A673 (cell line): ENCODE measurements at regions not wholly inside any gene's neighbourhood (a gene's known extent, or its start where the extent isn't known, plus 50 kb on each side); places are given as distances from the start of the nearest gene placed in this dataset.

Source experiments
- BruUV-seq: library from RNA; stranded (reverse); fragments of 400-500 nt; replicated peaks from 2 replicates; lab custom pipeline; 2021; lab: Mats Ljungman, UMichigan
- CTCF ChIA-PET: fragments of 300-600 bp; sonication (Branson Sonifier 250); formaldehyde crosslinking; loops from one replicate; lab custom pipeline; 2022; ENCODE audit warnings: antibody characterized with exemption; lab: Charles Lee
- POLR2A ChIA-PET: fragments of 300-600 bp; sonication (Branson Sonifier 250); formaldehyde crosslinking; loops from one replicate; lab custom pipeline; 2022; ENCODE audit warnings: antibody characterized with exemption; ENCODE audit not compliant: low non-redundant PET; lab: Charles Lee
- DNase-seq: peaks from one replicate; pipeline ENCODE4 v3.0.0-alpha.2; 2015; ENCODE audit warnings: low spot score
- H3K27ac ChIP-seq: fragments of 200-600 bp; sonication (generic); 2 replicates; pipeline ENCODE4 v1.5.1; 2016; ENCODE audit warnings: mixed run types, low read depth, mild to moderate bottlenecking, mixed read lengths, antibody characterized with exemption, low read length; ENCODE audit not compliant: poor library complexity, severe bottlenecking
- H3K27me3 ChIP-seq: fragments of 200-600 bp; sonication (generic); replicated peaks from 2 replicates; pipeline ENCODE4 v1.6.1; 2017; ENCODE audit warnings: mixed run types, low read depth, mild to moderate bottlenecking, mixed read lengths, antibody characterized with exemption, low read length; ENCODE audit not compliant: insufficient read depth, poor library complexity
- H3K36me3 ChIP-seq: fragments of 200-600 bp; sonication (generic); 2 replicates; pipeline ENCODE4 v1.6.1; 2016; ENCODE audit warnings: mixed run types, mild to moderate bottlenecking, mixed read lengths, antibody characterized with exemption, low read length; ENCODE audit not compliant: insufficient read depth, poor library complexity, severe bottlenecking
- H3K4me1 ChIP-seq: fragments of 200-600 bp; sonication (generic); 2 replicates; pipeline ENCODE4 v1.6.1; 2017; ENCODE audit warnings: mixed run types, mild to moderate bottlenecking, mixed read lengths, antibody characterized with exemption, low read length; ENCODE audit not compliant: insufficient read depth, poor library complexity, severe bottlenecking
- H3K4me3 ChIP-seq: fragments of 200-600 bp; sonication (generic); 2 replicates; pipeline ENCODE4 v1.5.1; 2016; ENCODE audit warnings: low read depth, mixed run types, mild to moderate bottlenecking, mixed read lengths, low read length; ENCODE audit not compliant: poor library complexity, severe bottlenecking
- H3K9me3 ChIP-seq: fragments of 200-600 bp; sonication (generic); 2 replicates; pipeline ENCODE4 v1.6.1; 2016; ENCODE audit warnings: mixed run types, low read depth, mild to moderate bottlenecking, mixed read lengths, antibody characterized with exemption, low read length; ENCODE audit not compliant: poor library complexity, severe bottlenecking
- CTCF ChIP-seq: fragments of 300-800, 200-600 bp; sonication (generic); conservative IDR thresholded peaks from 2 replicates; pipeline ENCODE4 v1.5.1; 2017; ENCODE audit warnings: low read depth, mild to moderate bottlenecking, antibody characterized with exemption, low read length, moderate library complexity, mixed read lengths
- EZH2 ChIP-seq: fragments of 200-600 bp; sonication (generic); IDR thresholded peaks from 2 replicates; pipeline ENCODE4 v1.6.1; 2017; ENCODE audit warnings: borderline replicate concordance, low read depth, mild to moderate bottlenecking, mixed read lengths, antibody characterized with exemption, low read length; ENCODE audit not compliant: poor library complexity, severe bottlenecking
- intact Hi-C: fragments of 100-400 bp; cut with micrococcal nuclease; formaldehyde crosslinking; loops from one replicate; pipeline ENCODE4 v1.10.0; 2022; ENCODE audit not compliant: unreplicated experiment

DNA sequence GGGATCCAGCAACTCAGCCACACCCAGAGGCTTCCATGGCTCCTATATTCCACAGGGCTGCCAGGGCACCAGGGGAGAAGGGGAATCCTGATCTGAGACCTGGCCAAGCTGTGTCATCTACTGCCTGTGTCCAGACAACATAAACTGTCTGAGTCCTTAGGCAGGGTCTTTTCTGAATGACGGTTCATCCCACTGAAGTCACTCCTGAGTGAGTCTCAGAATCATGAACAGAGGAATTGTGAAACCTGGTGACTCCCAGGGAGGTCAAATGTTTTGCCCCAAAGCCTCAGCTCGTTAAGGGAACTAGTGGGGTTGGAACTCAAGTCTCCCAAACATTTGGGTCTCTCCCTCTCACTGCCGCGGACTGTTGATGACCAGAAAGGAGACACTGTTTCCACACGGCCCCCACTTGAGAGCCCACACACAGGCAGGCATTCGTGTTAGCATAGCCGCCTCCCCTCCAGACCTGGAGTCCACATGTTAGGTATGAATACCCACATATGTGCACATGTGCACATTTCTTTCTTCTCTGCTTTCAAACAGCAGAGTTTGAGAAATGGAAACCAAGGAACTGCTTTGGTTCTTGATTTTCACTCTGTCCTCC, 87.2 kb upstream of the KCNK12 start:
- no peak for DNase-seq
- ChIA-PET CTCF (no interaction called here), POLR2A (no interaction called here)
- intact Hi-C loops, result no loop called here
- H3K4me3 ChIP-seq, result no peak overlapping the region
- no peak overlapping the region for H3K27ac ChIP-seq
- TF ChIP-seq CTCF, result no peak
- no peak for TF ChIP-seq EZH2
- BruUV-seq, result no TSS peak
- H3K27me3 ChIP-seq, result no peaks in the 10 kb centered on the region
- no peaks in the 10 kb centered on the region for H3K4me1 ChIP-seq
- H3K9me3 ChIP-seq, result no peaks in the 10 kb centered on the region
- H3K36me3 ChIP-seq, result no peaks in the 10 kb centered on the region

GRCh38 chr2:47656715-47657600, 86.2 kb upstream of the KCNK12 start:
- POLR2A ChIA-PET, result no interaction called here
- Histone ChIP-seq H3K4me3 (no peak overlapping the region), H3K36me3 (no peaks in the 10 kb centered on the region), H3K27ac (no peak overlapping the region), H3K27me3 (peaks cover 3% of the 10 kb centered on the region), H3K9me3 (no peaks in the 10 kb centered on the region), H3K4me1 (no peaks in the 10 kb centered on the region)
- BruUV-seq, result no TSS peak
- TF ChIP-seq EZH2 (no peak), CTCF (no peak)
- CTCF ChIA-PET, result no interaction called here
- DNase-seq, result no peak
- intact Hi-C loops, result no loop called here

- Histone ChIP-seq H3K27me3 (peaks cover 5% of the 10 kb centered on the region), H3K27ac (no peak overlapping the region), H3K36me3 (no peaks in the 10 kb centered on the region), H3K4me1 (no peaks in the 10 kb centered on the region), H3K4me3 (no peak overlapping the region), H3K9me3 (no peaks in the 10 kb centered on the region)
- POLR2A ChIA-PET, result no interaction called here
- TF ChIP-seq CTCF, result no peak
- TF ChIP-seq EZH2, result no peak
- intact Hi-C loops, result no loop called here
- no TSS peak for BruUV-seq
- DNase-seq, result no peak
- CTCF ChIA-PET, result no interaction called here
Measured at GRCh38 chr2:47655563-47655880, 84.7 kb upstream of the KCNK12 start.
